Loucy (cell line): ENCODE measurements at regions not wholly inside any gene's neighbourhood (a gene's known extent, or its start where the extent isn't known, plus 50 kb on each side); places are given as distances from the start of the nearest gene placed in this dataset.

Source experiments
- CTCF ChIP-seq: fragments of 200-600 bp; sonication (generic); conservative IDR thresholded peaks from 2 replicates; pipeline ENCODE4 v1.5.1; 2014; ENCODE audit warnings: mild to moderate bottlenecking, antibody characterized with exemption, low read length
- EZH2phosphoT487 ChIP-seq: fragments of 200-600 bp; IDR thresholded peaks from 2 replicates; pipeline ENCODE4 v1.6.1; 2018; ENCODE audit warnings: antibody characterized with exemption, mild to moderate bottlenecking, moderate library complexity, borderline replicate concordance

DNA sequence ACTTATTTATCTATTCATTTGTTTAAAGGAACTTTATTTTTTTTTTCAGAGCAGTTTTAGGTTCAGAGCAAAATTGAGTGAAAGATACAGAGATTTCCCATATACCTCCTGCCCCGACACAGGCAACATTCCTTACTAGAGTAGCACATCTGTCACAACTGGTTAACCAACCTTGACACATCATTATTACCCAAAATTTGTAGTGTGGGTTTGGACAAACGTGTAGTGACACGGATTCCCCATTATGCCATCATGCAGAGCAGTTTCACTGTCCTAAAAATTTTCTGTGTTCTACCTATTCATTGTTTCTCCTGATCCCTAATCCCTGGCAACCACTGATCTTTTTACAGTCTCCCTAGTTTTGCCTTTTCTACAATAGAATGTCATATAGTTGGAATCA, 57.3 kb upstream of the LHFPL2 start:
- no peak for TF ChIP-seq CTCF
- no peak for TF ChIP-seq EZH2phosphoT487
